PFSK-1 (cell line): ENCODE measurements at regions not wholly inside any gene's neighbourhood (a gene's known extent, or its start where the extent isn't known, plus 50 kb on each side); places are given as distances from the start of the nearest gene placed in this dataset.

Experiments used
- FOXP2 ChIP-seq: optimal IDR thresholded peaks from 2 replicates; pipeline ENCODE3; 2011; ENCODE audit warnings: borderline replicate concordance, control low read depth, inconsistent platforms; ENCODE audit not compliant: insufficient read depth; ENCODE audit errors: extremely low read length, extremely low read depth
- POLR2AphosphoS5 ChIP-seq: IDR thresholded peaks from 2 replicates; pipeline ENCODE4 v1.6.1; 2012; ENCODE audit warnings: low read depth, mild to moderate bottlenecking, control low read depth, low read length, moderate library complexity
- SIN3A ChIP-seq: IDR thresholded peaks from 2 replicates; pipeline ENCODE4 v1.6.1; 2012; ENCODE audit warnings: mild to moderate bottlenecking, low read length, moderate library complexity, borderline replicate concordance; ENCODE audit not compliant: insufficient read depth
- TAF1 ChIP-seq: IDR thresholded peaks from 2 replicates; pipeline ENCODE4 v1.6.1; 2012; ENCODE audit warnings: low read length, control low read depth, borderline replicate concordance; ENCODE audit not compliant: insufficient read depth
- TF ChIP-seq, protein P1 (sequence below), 2 experiments: IDR thresholded peaks; 2 replicates each; pipeline versions ENCODE4 v1.6.1 to v1.8.0; 2011 to 2012; ENCODE audit warnings: low read depth in 2 of 2, low read length in 2 of 2, control low read depth in 1 of 2, inconsistent platforms in 1 of 2, mild to moderate bottlenecking in 1 of 2, moderate library complexity in 1 of 2; ENCODE audit not compliant: insufficient read depth in 1 of 2

DNA sequence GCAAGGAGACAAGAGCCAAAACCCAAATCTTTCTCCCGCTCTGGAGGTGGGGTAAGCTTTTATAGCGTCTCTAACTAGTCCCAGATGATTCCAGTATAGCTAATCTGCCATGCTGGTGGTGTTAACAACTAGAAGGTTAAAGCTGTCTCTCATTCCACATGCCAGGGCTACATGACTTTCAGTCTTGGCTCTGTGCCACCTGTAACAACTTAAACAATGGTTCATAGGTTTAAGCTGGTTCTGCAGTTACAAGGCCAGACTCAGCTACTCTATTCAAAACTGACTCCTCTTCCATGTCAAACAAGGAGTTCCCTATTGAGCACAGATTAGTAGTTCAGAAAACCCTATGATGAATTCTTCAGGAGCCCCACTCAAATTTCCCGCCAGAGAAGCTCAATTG, 128.9 kb downstream of the ELOVL4 start:
- TF ChIP-seq, protein P1, sequence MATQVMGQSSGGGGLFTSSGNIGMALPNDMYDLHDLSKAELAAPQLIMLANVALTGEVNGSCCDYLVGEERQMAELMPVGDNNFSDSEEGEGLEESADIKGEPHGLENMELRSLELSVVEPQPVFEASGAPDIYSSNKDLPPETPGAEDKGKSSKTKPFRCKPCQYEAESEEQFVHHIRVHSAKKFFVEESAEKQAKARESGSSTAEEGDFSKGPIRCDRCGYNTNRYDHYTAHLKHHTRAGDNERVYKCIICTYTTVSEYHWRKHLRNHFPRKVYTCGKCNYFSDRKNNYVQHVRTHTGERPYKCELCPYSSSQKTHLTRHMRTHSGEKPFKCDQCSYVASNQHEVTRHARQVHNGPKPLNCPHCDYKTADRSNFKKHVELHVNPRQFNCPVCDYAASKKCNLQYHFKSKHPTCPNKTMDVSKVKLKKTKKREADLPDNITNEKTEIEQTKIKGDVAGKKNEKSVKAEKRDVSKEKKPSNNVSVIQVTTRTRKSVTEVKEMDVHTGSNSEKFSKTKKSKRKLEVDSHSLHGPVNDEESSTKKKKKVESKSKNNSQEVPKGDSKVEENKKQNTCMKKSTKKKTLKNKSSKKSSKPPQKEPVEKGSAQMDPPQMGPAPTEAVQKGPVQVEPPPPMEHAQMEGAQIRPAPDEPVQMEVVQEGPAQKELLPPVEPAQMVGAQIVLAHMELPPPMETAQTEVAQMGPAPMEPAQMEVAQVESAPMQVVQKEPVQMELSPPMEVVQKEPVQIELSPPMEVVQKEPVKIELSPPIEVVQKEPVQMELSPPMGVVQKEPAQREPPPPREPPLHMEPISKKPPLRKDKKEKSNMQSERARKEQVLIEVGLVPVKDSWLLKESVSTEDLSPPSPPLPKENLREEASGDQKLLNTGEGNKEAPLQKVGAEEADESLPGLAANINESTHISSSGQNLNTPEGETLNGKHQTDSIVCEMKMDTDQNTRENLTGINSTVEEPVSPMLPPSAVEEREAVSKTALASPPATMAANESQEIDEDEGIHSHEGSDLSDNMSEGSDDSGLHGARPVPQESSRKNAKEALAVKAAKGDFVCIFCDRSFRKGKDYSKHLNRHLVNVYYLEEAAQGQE (IDR thresholded peaks at IDR 0.05; ENCODE audit: insufficient read depth in 1 of 2, low read depth in 2 of 2, low read length in 2 of 2), result no peak
- no peak for TF ChIP-seq TAF1
- TF ChIP-seq FOXP2, result no peak
- no peak for TF ChIP-seq POLR2AphosphoS5
- TF ChIP-seq SIN3A, result no peak
